CD4-positive, CD25-positive, alpha-beta regulatory T cell (primary cell): ENCODE measurements at regions not wholly inside any gene's neighbourhood (a gene's known extent, or its start where the extent isn't known, plus 50 kb on each side); places are given as distances from the start of the nearest gene placed in this dataset.

Experiments
- ATAC-seq, 2 donors: fragments of 150-1000 bp; cut with Tn5 transposase; one replicate each; pipeline ENCODE4 v1.10.0; 2021; ENCODE audit warnings: low read depth in 2 of 2, moderate number of reproducible peaks in 2 of 2, moderate library complexity in 1 of 2
- DNase-seq, 3 donors: peaks; one replicate each; pipeline versions ENCODE4 v3.0.0 to v3.0.0-alpha.2; 2012 to 2022; ENCODE audit warnings: mixed read lengths in 1 of 3
- H3K27ac ChIP-seq: one replicate; pipeline ENCODE4 v1.7.0; 2013; ENCODE audit warnings: mild to moderate bottlenecking, low read length; ENCODE audit not compliant: insufficient read depth, poor library complexity, severe bottlenecking
- H3K27me3 ChIP-seq: one replicate; pipeline ENCODE4 v1.7.0; 2013; ENCODE audit warnings: low read length; ENCODE audit not compliant: control insufficient read depth, insufficient read depth
- H3K36me3 ChIP-seq: one replicate; pipeline ENCODE4 v1.7.0; 2013; ENCODE audit warnings: mild to moderate bottlenecking, low read length, moderate library complexity; ENCODE audit not compliant: control insufficient read depth, insufficient read depth
- H3K4me1 ChIP-seq: 2 replicates; pipeline ENCODE4 v1.7.0; 2013; ENCODE audit warnings: mild to moderate bottlenecking, low read length; ENCODE audit not compliant: insufficient read depth, control insufficient read depth, poor library complexity, severe bottlenecking
- H3K4me3 ChIP-seq: one replicate; pipeline ENCODE4 v1.7.0; 2013; ENCODE audit warnings: low read depth, mild to moderate bottlenecking, low read length, moderate library complexity
- H3K9me3 ChIP-seq, 2 experiments: 1 replicate in 1 of 2; 2 replicates in 1 of 2; pipeline ENCODE4 v1.7.0; 2013; ENCODE audit warnings: low read length in 2 of 2, mild to moderate bottlenecking in 1 of 2, moderate library complexity in 1 of 2; ENCODE audit not compliant: control insufficient read depth in 2 of 2
- H3K27ac Mint-ChIP-seq, 3 donors: one replicate each; pipeline ENCODE4 v1.8.0; 2020 to 2022; ENCODE audit warnings: mild to moderate bottlenecking in 3 of 3, mixed read lengths in 3 of 3, moderate library complexity in 2 of 3
- H3K27me3 Mint-ChIP-seq: one replicate; pipeline ENCODE4 v1.8.0; 2022; ENCODE audit warnings: mild to moderate bottlenecking, mixed read lengths
- H3K36me3 Mint-ChIP-seq: one replicate; pipeline ENCODE4 v1.8.0; 2020; ENCODE audit warnings: mixed read lengths
- H3K4me1 Mint-ChIP-seq, 4 donors: one replicate each; pipeline ENCODE4 v1.8.0; 2020 to 2022; ENCODE audit warnings: mixed read lengths in 4 of 4, mild to moderate bottlenecking in 1 of 4
- H3K4me3 Mint-ChIP-seq, 4 donors: one replicate each; pipeline ENCODE4 v1.8.0; 2020 to 2022; ENCODE audit warnings: mild to moderate bottlenecking in 4 of 4, mixed read lengths in 4 of 4, moderate library complexity in 3 of 4
- H3K9me3 Mint-ChIP-seq, 7 donors: one replicate each; pipeline ENCODE4 v1.8.0; 2020 to 2022; ENCODE audit warnings: mixed read lengths in 7 of 7, mild to moderate bottlenecking in 3 of 7, moderate library complexity in 2 of 7

DNA sequence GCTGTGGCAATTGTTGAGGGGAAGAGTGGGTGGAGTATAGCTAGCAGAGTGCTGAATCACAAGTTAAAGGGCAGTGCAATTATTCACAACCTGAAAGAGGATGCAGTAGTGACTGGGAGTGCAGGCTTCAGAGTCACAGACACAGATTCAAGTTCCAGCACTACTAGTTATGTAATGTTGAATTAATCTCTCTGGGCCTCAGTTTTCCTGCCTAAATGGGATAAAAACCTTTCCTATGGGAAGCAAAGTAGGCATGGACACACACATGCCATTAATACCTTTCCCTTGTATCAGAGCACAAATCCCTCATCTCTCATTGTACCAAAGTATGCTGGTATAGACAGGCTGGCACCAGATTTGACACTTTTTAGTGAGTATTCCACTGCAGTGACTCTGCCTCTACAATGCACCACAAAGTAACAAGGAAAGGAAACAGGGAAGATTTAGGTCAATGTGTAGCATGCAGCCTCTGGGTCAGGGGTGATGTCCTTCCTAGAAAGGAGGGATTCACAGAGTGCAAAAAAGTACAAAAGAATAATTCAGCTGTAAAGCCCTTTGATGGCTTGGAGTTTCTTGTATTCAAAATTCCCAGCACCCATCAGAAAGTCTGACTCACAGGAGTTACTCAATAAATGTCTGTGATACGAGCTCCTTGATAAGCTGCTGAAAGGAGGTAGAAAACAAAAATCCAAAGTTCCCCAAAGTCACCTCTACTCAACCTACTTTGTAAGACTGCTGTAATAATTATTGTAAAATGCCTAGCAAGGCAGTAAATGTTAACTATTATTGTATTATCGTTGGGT is 507.5 kb upstream of the TGFBR2 start:
- Mint-ChIP-seq H3K9me3 (peaks cover 0 to 4% (median 2%) of the 10 kb centered on the region in 7 donors), H3K4me3 (no peak overlapping the region), H3K4me1 (no peaks in the 10 kb centered on the region), H3K27me3 (no peaks in the 10 kb centered on the region), H3K27ac (no peak overlapping the region), H3K36me3 (no peaks in the 10 kb centered on the region)
- no peak for DNase-seq
- Histone ChIP-seq H3K4me3 (no peak overlapping the region), H3K27me3 (peaks cover 1% of the 10 kb centered on the region), H3K36me3 (no peaks in the 10 kb centered on the region), H3K27ac (no peak overlapping the region), H3K9me3 (no peaks in the 10 kb centered on the region), H3K4me1 (no peaks in the 10 kb centered on the region)
- ATAC-seq, result no peak

DNA sequence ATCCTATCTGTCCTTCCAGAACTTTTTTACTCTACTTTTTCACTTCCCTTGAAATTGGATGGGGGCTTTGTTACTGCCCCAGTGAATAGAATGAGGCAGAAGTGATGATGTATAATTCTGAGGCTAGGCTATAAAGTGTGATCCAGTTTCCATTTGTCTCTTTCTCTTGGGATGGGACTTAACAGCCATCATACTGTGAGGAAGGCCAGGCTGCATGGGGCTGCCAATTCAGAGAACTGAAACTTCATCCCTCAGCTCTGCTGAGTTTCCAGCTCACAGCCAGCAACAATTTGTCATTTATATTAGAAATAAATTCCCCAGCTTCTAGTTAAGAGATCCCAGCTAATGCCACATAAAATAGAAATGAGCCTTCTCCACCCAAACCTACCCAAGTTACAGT is 504.0 kb upstream of the TGFBR2 start:
- Mint-ChIP-seq H3K36me3 (no peaks in the 10 kb centered on the region), H3K27me3 (peaks cover 2% of the 10 kb centered on the region), H3K9me3 (peaks cover 0 to 6% (median 2%) of the 10 kb centered on the region in 7 donors), H3K4me3 (no peak overlapping the region), H3K27ac (no peak overlapping the region), H3K4me1 (no peaks in the 10 kb centered on the region)
- Histone ChIP-seq H3K27ac (no peak overlapping the region), H3K36me3 (no peaks in the 10 kb centered on the region), H3K4me1 (no peaks in the 10 kb centered on the region), H3K4me3 (no peak overlapping the region), H3K27me3 (peaks cover 1% of the 10 kb centered on the region), H3K9me3 (no peaks in the 10 kb centered on the region)
- DNase-seq (no peak), ATAC-seq (no peak)

DNA sequence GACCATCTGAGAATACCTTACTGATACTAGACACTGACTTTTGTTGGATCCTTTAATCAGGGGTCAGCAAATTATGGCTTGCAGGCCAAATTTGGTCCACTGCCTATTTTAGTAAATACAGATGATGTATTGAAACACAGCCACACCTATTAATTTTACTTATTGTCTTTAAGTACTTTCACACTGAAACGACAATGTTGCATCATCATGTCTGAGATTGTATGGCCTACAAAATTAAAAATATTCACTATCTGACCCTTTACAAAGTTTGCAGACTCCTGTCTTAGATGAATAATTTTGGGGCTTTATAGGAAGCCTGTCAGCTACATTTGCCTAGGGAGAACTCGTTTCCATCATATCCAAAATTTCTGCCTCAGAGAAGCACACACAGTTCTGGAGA is 503.2 kb upstream of the TGFBR2 start:
- no peak overlapping the region for H3K4me3 ChIP-seq
- Mint-ChIP-seq H3K4me1 (no peaks in the 10 kb centered on the region), H3K4me3 (peak overlapping the region in 1 of 4 donors; percentile 44), H3K9me3 (peaks cover 0 to 6% (median 2%) of the 10 kb centered on the region in 7 donors), H3K36me3 (no peaks in the 10 kb centered on the region), H3K27me3 (peaks cover 11% of the 10 kb centered on the region), H3K27ac (no peak overlapping the region)
- no peaks in the 10 kb centered on the region for H3K9me3 ChIP-seq
- no peak for DNase-seq
- peaks cover 1% of the 10 kb centered on the region for H3K27me3 ChIP-seq
- no peak for ATAC-seq
- no peak overlapping the region for H3K27ac ChIP-seq
- H3K36me3 ChIP-seq, result no peaks in the 10 kb centered on the region
- H3K4me1 ChIP-seq, result no peaks in the 10 kb centered on the region

DNA sequence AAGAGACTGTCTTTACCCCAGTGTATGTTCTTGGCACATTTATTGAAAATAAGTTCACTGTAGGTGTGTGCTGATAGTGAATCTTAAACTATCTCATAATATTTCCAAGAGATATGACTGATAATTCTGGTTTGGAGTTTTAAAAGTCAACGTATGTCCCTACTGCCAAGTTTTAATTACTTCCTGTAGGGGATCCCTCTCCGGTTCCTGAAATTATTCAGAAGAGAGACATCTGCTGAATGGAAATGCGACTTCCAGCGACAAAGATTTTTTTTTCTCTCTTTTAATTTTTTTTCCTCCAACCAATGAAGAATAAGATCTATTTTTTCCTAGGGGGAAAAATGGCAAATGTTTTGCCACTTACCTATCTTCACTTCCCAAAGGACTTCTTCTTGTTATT is 498.9 kb upstream of the TGFBR2 start:
- Mint-ChIP-seq H3K4me3 (no peak overlapping the region), H3K27ac (no peak overlapping the region), H3K36me3 (no peaks in the 10 kb centered on the region), H3K4me1 (no peaks in the 10 kb centered on the region), H3K9me3 (peaks cover 0 to 6% (median 0%) of the 10 kb centered on the region in 7 donors), H3K27me3 (peaks cover 16% of the 10 kb centered on the region)
- no peak for DNase-seq
- Histone ChIP-seq H3K27ac (no peak overlapping the region), H3K9me3 (no peaks in the 10 kb centered on the region), H3K4me1 (no peaks in the 10 kb centered on the region), H3K27me3 (no peaks in the 10 kb centered on the region), H3K36me3 (no peaks in the 10 kb centered on the region), H3K4me3 (no peak overlapping the region)
- no peak for ATAC-seq

DNA sequence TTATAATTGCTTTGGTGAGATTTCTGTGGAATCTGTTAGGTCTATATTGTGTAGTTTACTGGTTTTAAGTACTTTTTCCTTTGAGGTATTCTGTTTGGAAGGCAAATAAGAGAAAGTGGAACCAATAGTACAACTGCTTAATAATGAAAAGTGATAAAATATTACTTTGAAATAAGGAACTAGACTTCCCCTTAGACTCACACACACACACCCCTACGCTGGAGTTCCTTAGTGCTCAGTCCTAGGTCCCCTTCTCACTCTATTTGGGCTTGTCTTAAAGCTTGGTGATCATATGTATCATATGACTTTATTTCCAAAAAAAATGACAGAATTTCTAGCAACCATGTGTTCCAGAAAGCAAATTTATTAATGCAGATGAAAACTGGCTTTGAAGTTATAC is 494.0 kb upstream of the TGFBR2 start:
- no peak overlapping the region for H3K4me3 Mint-ChIP-seq
- no peak overlapping the region for H3K27ac ChIP-seq
- peaks cover 13% of the 10 kb centered on the region for H3K27me3 Mint-ChIP-seq
- H3K9me3 Mint-ChIP-seq, result no peaks in the 10 kb centered on the region
- DNase-seq (no peak), ATAC-seq (no peak)
- H3K27ac Mint-ChIP-seq, result no peak overlapping the region
- H3K9me3 ChIP-seq, result no peaks in the 10 kb centered on the region
- no peaks in the 10 kb centered on the region for H3K27me3 ChIP-seq
- no peak overlapping the region for H3K4me3 ChIP-seq
- peaks cover 0 to 4% (median 4%) of the 10 kb centered on the region in 4 donors for H3K4me1 Mint-ChIP-seq
- H3K36me3 ChIP-seq, result no peaks in the 10 kb centered on the region
- no peaks in the 10 kb centered on the region for H3K36me3 Mint-ChIP-seq
- H3K4me1 ChIP-seq, result no peaks in the 10 kb centered on the region

DNA sequence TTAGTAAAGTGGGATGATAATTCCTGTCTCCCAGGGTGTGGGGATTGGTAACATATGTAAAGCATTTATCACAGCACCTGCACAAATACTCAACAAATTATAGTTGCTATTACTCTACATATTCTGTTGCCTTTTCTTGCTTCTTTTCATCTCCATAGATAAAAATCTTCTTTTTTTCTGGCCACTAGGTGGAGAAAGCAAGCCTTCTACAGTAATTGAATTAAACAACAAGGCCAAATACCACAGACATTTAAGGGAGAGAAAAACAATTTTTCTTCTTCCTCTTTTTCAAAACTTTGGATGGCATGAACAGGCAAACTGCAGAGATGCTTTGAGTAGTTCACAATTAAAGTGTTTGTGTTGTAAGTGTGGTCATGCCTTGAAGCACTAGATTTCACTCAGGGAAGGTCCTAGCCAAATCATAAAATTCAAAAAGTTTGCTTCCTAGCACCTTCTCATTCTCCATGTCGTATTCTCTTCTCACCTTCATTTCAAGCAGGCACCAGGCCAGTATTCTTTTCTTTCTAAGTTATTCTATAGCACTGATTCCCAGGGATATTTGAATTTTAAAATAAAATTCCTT is 493.4 kb upstream of the TGFBR2 start:
- Mint-ChIP-seq H3K36me3 (no peaks in the 10 kb centered on the region), H3K27ac (peak overlapping the region in 1 of 3 donors; percentile 52), H3K4me1 (peaks cover 0 to 4% (median 4%) of the 10 kb centered on the region in 4 donors), H3K27me3 (peaks cover 7% of the 10 kb centered on the region), H3K4me3 (no peak overlapping the region), H3K9me3 (no peaks in the 10 kb centered on the region)
- DNase-seq, result peak in 2 of 3 donors; percentile 48 to 53
- Histone ChIP-seq H3K9me3 (no peaks in the 10 kb centered on the region), H3K27me3 (no peaks in the 10 kb centered on the region), H3K4me1 (no peaks in the 10 kb centered on the region), H3K36me3 (no peaks in the 10 kb centered on the region), H3K4me3 (no peak overlapping the region), H3K27ac (no peak overlapping the region)
- no peak for ATAC-seq

DNA sequence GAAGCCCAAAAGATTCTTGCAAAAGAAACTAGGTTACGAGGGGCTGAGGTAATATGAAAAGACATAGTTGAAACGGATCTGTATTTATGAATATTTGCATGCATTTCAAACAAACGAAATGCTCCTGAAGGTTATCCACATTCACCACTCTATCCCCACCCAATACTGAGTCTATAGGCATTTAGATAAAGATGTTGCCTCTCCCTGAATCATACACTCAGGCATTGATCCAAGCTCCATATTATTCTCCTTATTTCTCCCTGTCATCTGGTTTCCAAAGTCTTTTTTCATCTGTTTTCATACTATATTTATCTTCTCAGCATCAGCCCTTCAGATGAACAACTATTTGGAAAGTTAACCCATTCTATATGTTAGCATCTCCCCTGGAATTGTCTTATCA is 492.5 kb upstream of the TGFBR2 start:
- Histone ChIP-seq H3K27me3 (no peaks in the 10 kb centered on the region), H3K36me3 (no peaks in the 10 kb centered on the region), H3K27ac (no peak overlapping the region), H3K9me3 (no peaks in the 10 kb centered on the region), H3K4me3 (no peak overlapping the region), H3K4me1 (no peaks in the 10 kb centered on the region)
- ATAC-seq, result no peak
- H3K27me3 Mint-ChIP-seq, result peaks cover 5% of the 10 kb centered on the region
- no peaks in the 10 kb centered on the region for H3K36me3 Mint-ChIP-seq
- H3K9me3 Mint-ChIP-seq, result no peaks in the 10 kb centered on the region
- H3K27ac Mint-ChIP-seq, result peak overlapping the region in 1 of 3 donors; percentile 3
- H3K4me1 Mint-ChIP-seq, result peaks cover 0 to 4% (median 4%) of the 10 kb centered on the region in 4 donors
- no peak overlapping the region for H3K4me3 Mint-ChIP-seq
- no peak for DNase-seq

DNA sequence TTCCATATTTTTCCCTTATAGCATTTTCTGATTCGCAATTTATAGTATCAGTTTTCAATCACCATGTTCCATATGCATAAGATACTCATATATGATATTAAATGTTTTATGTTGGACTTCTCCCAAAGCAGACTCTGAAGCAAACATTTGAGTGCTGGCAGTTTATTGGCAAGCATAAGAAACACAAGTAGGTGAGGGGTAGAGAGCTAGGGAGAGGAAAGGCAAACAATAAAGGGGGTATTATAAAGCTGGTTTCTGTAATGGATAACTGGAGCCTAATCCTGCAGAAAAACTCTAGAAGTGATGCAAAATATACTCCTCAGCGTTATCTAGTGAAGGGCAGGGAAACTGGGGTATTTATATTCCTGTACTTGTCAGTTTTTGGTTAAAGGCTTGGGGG is 491.5 kb upstream of the TGFBR2 start:
- Mint-ChIP-seq H3K27ac (no peak overlapping the region), H3K9me3 (no peaks in the 10 kb centered on the region), H3K4me3 (no peak overlapping the region), H3K4me1 (peaks cover 0 to 4% (median 4%) of the 10 kb centered on the region in 4 donors), H3K27me3 (peaks cover 5% of the 10 kb centered on the region), H3K36me3 (no peaks in the 10 kb centered on the region)
- Histone ChIP-seq H3K27ac (no peak overlapping the region), H3K4me1 (no peaks in the 10 kb centered on the region), H3K27me3 (no peaks in the 10 kb centered on the region), H3K36me3 (no peaks in the 10 kb centered on the region), H3K4me3 (no peak overlapping the region), H3K9me3 (no peaks in the 10 kb centered on the region)
- ATAC-seq (no peak), DNase-seq (no peak)
